ENCODE measurements at regions not wholly inside any gene's neighbourhood (a gene's known extent, or its start where the extent isn't known, plus 50 kb on each side); places are given as distances from the start of the nearest gene placed in this dataset.

- no peak for DNase-seq
Observed at GRCh38 chr2:23178396-23178795, 206.6 kb upstream of the KLHL29 start.

DNA sequence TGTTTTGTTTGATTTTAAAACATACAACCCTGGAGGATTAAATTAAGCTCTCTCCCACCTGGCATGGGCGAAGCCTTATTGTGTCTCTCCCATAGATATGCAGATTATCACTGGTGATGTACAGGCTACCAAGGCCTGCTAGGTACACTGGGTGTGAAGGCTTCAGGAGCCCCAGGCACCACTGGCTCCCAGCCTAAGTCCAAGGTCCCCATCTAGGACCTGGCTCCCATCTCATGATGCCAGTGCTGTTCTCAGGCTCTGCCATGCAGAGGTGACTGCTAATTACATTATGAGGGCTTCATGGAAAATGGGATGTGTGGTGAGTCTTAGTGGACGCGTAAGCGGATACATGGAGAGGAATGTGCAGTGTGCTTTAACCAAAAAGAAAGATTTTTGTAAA lies 201.2 kb upstream of the KLHL29 start:
- DNase-seq = no peak

DNA sequence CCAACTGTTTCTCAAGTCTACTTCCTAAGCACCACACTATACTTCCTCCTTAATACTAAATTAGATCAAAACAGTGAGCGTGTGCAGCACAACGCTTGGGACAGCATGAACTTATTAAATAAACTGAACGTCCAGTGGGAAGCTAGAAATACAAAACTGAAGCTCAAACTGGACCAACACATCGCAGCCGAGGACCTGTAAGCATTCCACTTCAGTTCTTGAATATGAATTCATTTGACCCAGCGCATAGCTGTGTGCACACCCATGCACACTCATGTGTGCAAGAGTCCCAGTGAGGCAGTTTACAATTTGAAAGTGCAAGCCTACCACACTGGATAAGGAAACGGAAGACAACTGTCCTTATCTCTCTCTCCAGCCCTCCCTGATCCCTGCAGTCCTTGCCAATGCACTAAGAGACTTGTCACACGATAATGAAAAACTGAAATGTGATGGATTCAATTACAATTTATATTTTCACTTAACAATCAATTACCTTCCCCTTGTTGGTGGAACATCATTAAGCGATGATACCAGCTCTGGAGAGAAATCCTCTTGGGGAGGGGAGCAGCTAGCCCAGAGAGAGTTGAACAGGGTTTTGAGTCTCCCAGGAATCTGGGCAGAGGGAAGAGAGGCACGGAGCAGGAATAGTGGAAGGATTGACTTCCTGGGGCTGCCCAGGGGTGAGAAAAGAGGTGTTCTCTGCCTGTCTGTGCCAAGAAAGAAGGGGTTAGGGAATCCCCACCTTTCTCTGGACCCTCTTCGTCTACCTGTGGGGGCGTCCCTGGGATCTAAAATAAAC lies 186.5 kb upstream of the KLHL29 start:
- DNase-seq = no peak

DNA sequence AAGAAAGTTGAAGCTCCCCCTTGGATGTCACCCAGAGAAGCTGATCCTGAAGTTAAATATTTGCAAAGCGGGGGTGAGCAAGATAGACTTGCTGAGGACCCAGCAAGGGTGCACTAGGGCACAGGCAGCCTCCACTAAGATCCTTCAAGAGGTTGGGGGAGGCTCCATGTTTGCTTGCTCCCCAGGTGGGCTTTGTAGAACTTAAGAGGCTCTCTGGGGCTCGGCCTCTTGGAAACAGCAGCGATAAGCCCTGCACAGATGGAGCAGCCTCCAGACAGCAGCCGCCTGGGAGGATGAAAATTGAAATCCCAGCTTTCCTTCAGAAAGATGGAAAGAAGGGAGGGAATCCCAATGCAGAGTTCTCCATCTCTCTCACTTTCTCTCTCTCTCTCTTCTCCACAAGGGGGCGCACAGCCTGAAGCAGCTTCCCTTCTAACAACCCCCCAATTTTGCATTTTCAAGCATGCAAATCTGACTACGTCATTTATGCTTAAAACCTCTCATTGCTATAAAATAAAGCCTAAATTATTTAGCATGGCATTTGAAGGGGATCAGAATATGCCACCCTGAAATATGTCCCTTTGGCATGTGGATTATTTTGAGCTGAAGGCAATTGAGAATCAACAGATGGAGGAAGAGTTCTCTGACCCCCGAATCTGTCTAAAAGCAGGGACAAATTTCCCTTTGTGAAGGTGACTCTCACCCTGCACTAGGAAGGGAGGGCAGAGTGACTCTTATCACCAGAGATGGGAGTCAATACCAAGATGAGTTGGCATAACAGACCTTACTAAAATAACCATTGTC lies 185.7 kb upstream of the KLHL29 start:
- no peak for DNase-seq

- DNase-seq = no peak
Observed at GRCh38 chr2:23200068-23200786, 184.8 kb upstream of the KLHL29 start.

DNA sequence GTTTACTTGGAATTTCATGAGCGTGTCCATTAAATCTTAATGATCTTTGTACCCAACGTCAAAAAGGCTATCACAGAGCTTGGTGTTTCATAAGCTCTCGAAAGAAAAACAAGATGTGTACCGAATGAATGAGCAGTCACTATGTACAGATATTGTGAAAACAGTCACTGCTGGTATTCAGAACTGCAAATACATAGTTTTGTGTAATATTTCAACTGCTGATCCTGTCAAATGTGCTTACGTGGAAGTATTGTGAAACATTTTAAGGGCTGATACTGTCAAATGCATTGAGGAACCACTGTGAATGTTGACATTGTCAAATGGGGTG lies 184.2 kb upstream of the KLHL29 start:
- DNase-seq = no peak

DNA sequence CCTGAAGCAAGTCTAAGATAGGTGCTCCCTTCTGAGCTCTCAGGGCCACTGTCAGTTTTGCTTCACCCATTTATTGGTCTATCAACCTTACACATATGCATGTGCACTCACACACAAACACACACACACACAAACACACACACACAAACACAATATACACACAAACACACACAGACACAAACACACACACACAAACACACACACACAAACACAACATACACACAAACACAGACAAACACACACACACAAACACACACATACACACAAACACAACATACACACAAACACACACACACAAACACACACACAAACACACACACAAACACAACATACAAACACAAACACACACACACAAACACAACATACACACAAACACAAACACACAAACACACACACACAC lies 181.6 kb upstream of the KLHL29 start:
- DNase-seq = no peak

DNA sequence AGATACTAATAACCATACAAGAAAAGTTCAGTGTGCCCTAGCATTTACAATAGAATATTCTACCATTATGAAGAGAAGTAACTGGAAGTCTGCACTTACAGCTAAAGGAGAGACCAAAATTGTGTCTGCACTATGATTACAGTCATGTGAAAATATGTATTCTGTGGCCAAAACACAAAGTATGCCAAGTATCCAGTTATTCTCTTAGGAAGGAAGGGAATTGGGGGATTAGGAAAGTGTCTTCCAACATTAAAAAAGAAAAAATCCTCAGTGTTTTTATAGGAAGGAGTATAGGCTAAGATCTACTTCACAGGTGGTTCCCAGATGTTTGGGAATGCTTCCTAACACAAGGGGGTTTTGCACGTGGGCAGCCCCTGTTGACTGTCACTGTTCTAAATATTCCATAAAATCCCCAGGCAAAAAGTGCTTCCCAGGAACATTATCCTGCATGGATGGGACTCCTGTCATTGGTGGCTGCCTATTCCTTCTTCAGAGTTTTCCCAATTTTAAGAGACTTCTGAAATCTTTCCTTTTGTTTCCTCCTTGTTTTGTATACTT lies 180.2 kb upstream of the KLHL29 start:
- DNase-seq = no peak

GRCh38 chr2:23206650-23207049 lies 178.3 kb upstream of the KLHL29 start:
- DNase-seq = no peak

DNA sequence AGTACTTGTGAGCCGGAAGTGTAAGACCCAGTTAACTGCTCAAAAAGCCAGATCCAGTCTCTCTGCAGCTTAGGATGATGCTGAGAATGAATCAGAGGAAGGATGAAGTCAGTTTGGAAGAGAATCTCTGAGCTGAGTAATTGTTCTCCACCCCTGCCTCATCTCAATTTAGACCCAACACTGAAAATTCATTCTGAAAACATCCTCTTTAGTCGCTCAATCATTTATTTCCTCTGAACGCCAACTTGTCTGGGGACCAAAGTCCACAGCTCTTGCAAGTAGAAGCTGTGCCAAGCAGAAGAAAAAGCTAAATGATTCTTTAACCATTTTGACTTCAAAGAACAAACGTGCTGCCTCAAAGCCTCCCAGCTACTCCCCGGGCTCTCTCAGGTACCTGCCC lies 177.1 kb upstream of the KLHL29 start:
- DNase-seq = no peak

DNA sequence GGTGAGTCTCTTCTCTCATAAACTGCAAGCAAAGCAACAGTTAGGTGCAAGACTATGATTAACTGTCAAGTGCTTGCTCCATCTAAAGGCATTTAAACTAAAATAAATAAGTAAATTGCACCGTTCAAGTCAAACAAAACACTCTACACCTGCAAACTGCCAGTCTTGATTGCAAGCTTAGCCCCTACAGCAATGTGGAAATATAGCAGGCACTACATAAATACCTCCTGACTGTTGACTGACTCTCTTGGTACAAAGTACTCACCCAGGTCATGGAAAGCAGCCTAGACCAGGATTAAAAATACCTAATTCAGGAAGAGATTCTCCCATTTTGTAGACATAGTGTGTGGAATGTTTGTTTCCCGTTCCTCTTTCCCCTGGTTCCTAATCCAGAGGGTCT lies 176.6 kb upstream of the KLHL29 start:
- no peak for DNase-seq

GRCh38 chr2:23209059-23209458 lies 175.9 kb upstream of the KLHL29 start:
- no peak for DNase-seq

- no peak for DNase-seq
Observed at GRCh38 chr2:23211987-23212583, 172.9 kb upstream of the KLHL29 start.

DNA sequence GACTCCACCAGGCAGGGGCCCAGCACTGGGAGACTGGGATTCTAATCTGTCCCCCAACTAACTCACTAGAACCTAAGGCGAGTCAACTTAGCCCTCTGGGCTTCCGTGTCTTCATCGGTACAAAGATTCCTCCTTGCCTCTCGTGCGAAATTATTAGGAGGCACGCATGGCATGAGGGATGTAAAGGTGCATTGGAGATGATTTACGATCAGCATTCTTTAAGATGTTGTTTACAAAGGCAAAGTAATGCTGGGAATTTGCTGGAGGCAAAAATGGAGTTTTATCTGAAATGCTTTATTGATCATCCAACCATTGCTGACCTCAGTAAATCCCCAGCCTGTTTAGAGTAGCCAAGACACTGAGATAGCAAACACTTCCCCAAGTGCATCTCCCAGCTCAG lies 171.8 kb upstream of the KLHL29 start:
- no peak for DNase-seq

GRCh38 chr2:23215016-23215415 lies 170.0 kb upstream of the KLHL29 start:
- no peak for DNase-seq

- no peak for DNase-seq
Observed at GRCh38 chr2:23219666-23220065, 165.3 kb upstream of the KLHL29 start.

DNA sequence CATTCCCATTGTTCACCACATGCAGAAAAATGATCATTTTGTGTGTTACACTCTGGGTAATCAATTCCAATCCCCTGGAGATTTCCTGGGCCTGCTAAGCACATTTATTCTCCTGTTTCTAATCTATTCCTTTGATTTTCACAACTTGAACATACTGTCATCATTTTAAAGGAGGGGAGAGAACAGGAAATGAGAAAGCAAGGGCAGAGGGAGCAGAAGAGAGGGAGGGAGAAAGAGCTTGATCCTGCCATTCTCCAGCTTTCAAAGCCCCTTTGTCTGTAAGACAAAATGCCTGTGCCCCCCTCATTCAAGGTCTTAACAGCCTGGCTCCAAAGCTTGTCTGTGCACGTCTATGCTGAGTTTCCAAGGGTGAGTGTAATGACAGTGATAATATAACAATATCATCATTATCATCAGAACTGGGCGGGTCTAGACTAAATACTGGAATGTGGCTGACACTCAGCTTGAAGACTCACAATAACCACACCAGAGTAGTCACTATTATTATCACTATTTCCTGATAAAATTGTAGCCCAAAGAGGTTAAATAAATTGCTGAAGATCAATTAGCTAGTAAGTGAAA lies 164.4 kb upstream of the KLHL29 start:
- DNase-seq = no peak

- DNase-seq = no peak
Observed at GRCh38 chr2:23221236-23221635, 163.7 kb upstream of the KLHL29 start.

- DNase-seq = no peak
Observed at GRCh38 chr2:23221901-23222300, 163.1 kb upstream of the KLHL29 start.

DNA sequence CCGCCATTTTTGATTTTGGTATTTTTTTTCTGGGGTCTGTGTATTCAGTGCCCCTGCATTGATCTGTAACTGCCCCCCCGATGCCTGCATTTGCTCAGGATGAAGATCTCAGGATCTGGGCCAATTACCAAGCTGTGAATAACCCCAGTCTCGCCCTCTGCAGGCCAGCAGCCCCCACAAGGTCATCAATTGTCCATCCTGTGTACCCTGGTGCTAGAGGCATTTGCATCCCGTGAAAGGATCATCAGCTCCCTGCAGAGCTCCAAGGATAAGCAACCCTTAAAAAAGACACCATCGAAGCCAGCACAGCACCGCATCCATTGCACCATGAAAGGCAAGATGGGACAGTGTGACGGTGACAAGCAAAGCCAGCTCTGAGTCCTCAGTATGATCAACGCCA lies 154.1 kb upstream of the KLHL29 start:
- DNase-seq = no peak

- no peak for DNase-seq
Observed at GRCh38 chr2:23231865-23232264, 153.1 kb upstream of the KLHL29 start.

GRCh38 chr2:23235292-23235691 lies 149.7 kb upstream of the KLHL29 start:
- DNase-seq = no peak

DNA sequence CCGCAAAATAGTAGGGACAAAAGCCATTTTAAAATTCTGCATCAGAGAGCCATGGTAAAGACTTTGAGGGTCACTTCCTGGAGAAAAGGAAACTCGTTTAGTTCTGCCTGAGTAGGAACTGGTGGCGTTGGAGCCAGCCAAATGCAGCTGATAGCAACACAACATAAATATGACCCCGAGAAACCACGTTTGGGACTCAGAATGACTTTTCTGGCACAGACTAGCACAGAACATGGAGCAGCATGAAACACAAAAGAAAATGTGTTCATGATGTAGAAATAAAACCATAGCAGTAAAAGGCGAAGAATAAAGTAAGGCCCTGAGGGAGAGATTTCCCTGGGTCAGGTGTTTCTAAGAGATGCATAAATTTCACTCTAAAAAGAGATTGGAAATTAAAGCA lies 149.2 kb upstream of the KLHL29 start:
- no peak for DNase-seq
